Astrocyte (in vitro differentiated cells and primary cell): ENCODE measurements at regions not wholly inside any gene's neighbourhood (a gene's known extent, or its start where the extent isn't known, plus 50 kb on each side); places are given as distances from the start of the nearest gene placed in this dataset.

Experiments used
- DNase-seq: peaks from one replicate; pipeline ENCODE4 v3.0.0-alpha.2; 2010; ENCODE audit warnings: low read depth
- FAIRE-seq: peaks from 2 replicates; lab custom pipeline; 2011; peaks lifted over from hg19 to GRCh38; lab: Jason Lieb, UNC
- H2AFZ ChIP-seq: 2 replicates; pipeline ENCODE4 v1.6.0; 2012; ENCODE audit warnings: low read depth, low read length, inconsistent platforms
- H3K27ac ChIP-seq: 2 replicates; pipeline ENCODE4 v1.5.1; 2011; ENCODE audit warnings: low read depth, low read length, inconsistent platforms
- H3K27me3 ChIP-seq: 2 replicates; pipeline ENCODE4 v1.6.0; 2011; ENCODE audit warnings: low read length, inconsistent platforms; ENCODE audit not compliant: insufficient read depth
- H3K36me3 ChIP-seq: 2 replicates; pipeline ENCODE4 v1.5.1; 2011; ENCODE audit warnings: low read length, inconsistent platforms; ENCODE audit not compliant: insufficient read depth
- H3K4me1 ChIP-seq: 2 replicates; pipeline ENCODE4 v1.5.1; 2011; ENCODE audit warnings: low read length, inconsistent platforms; ENCODE audit not compliant: insufficient read depth
- H3K4me2 ChIP-seq: 2 replicates; pipeline ENCODE4 v1.6.0; 2012; ENCODE audit warnings: low read length, inconsistent platforms
- H3K4me3 ChIP-seq: 2 replicates; pipeline ENCODE4 v1.5.1; 2011; ENCODE audit warnings: low read depth, mild to moderate bottlenecking, low read length, inconsistent platforms; ENCODE audit not compliant: insufficient read depth
- H3K79me2 ChIP-seq: 2 replicates; pipeline ENCODE4 v1.6.0; 2012; ENCODE audit warnings: mild to moderate bottlenecking, low read length, inconsistent platforms; ENCODE audit not compliant: insufficient read depth
- H3K9ac ChIP-seq: 2 replicates; pipeline ENCODE4 v1.6.0; 2012; ENCODE audit warnings: mild to moderate bottlenecking, low read length, inconsistent platforms
- H3K9me3 ChIP-seq: 2 replicates; pipeline ENCODE4 v1.5.1; 2012; ENCODE audit warnings: low read depth, mild to moderate bottlenecking, low read length, inconsistent platforms; ENCODE audit not compliant: insufficient read depth
- H4K20me1 ChIP-seq: 2 replicates; pipeline ENCODE4 v1.6.0; 2012; ENCODE audit warnings: low read length, inconsistent platforms; ENCODE audit not compliant: insufficient read depth
- H3K27ac Mint-ChIP-seq: one replicate; pipeline ENCODE4 v1.8.0; 2021; ENCODE audit warnings: mild to moderate bottlenecking, mixed read lengths; ENCODE audit not compliant: unreplicated experiment
- H3K27me3 Mint-ChIP-seq: one replicate; pipeline ENCODE4 v1.8.0; 2021; ENCODE audit warnings: low read depth, mixed read lengths; ENCODE audit not compliant: unreplicated experiment
- H3K36me3 Mint-ChIP-seq: one replicate; pipeline ENCODE4 v1.8.0; 2021; ENCODE audit warnings: low read depth, mixed read lengths; ENCODE audit not compliant: unreplicated experiment
- H3K4me1 Mint-ChIP-seq: one replicate; pipeline ENCODE4 v1.8.0; 2021; ENCODE audit warnings: low read depth, mixed read lengths; ENCODE audit not compliant: unreplicated experiment
- H3K4me3 Mint-ChIP-seq: one replicate; pipeline ENCODE4 v1.8.0; 2021; ENCODE audit warnings: mild to moderate bottlenecking, moderate library complexity, mixed read lengths; ENCODE audit not compliant: unreplicated experiment
- H3K9me3 Mint-ChIP-seq: one replicate; pipeline ENCODE4 v1.8.0; 2021; ENCODE audit warnings: mild to moderate bottlenecking, mixed read lengths; ENCODE audit not compliant: unreplicated experiment
- EZH2 ChIP-seq: IDR thresholded peaks from 2 replicates; pipeline ENCODE4 v1.6.1; 2012; ENCODE audit warnings: mild to moderate bottlenecking, low read length, inconsistent platforms; ENCODE audit not compliant: insufficient read depth
- TF ChIP-seq, protein P1 (sequence below): IDR thresholded peaks from 2 replicates; pipeline ENCODE4 v1.5.1; 2011; ENCODE audit warnings: low read depth, mild to moderate bottlenecking, inconsistent platforms, low read length, moderate library complexity; ENCODE audit not compliant: insufficient read depth

DNA sequence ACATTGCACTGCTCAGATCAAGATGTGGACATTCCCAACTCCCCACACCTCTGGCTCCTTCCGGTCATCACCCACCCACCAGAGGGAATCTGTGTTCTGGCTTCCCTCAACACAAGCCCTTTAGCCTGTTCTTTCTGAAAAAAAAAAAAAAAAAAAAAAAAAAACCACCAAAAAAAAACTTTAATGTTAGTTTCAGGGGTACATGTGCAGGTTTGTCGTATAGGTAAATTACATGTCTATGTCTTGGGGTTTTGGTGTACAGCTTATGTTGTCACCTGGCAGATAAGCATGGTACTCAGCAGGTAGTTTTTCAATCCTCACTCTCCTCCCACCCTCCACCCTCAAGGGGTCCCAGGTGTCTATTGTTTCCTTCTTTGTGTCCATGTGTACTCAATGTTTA lies 135.8 kb upstream of the FOXA2 start:
- no peak overlapping the region for H3K9ac ChIP-seq
- Mint-ChIP-seq H3K9me3 (no peaks in the 10 kb centered on the region), H3K27me3 (peaks cover 3% of the 10 kb centered on the region), H3K4me3 (no peak overlapping the region), H3K27ac (no peak overlapping the region), H3K4me1 (peaks cover 23% of the 10 kb centered on the region), H3K36me3 (no peaks in the 10 kb centered on the region)
- no peaks in the 10 kb centered on the region for H3K79me2 ChIP-seq
- no peak overlapping the region for H3K4me3 ChIP-seq
- no peaks in the 10 kb centered on the region for H3K27me3 ChIP-seq
- H4K20me1 ChIP-seq = no peaks in the 10 kb centered on the region
- FAIRE-seq (no peak), DNase-seq (no peak)
- peaks cover 6% of the 10 kb centered on the region for H3K4me1 ChIP-seq
- no peak overlapping the region for H3K4me2 ChIP-seq
- H3K36me3 ChIP-seq = no peaks in the 10 kb centered on the region
- no peak for TF ChIP-seq EZH2
- TF ChIP-seq, protein P1, sequence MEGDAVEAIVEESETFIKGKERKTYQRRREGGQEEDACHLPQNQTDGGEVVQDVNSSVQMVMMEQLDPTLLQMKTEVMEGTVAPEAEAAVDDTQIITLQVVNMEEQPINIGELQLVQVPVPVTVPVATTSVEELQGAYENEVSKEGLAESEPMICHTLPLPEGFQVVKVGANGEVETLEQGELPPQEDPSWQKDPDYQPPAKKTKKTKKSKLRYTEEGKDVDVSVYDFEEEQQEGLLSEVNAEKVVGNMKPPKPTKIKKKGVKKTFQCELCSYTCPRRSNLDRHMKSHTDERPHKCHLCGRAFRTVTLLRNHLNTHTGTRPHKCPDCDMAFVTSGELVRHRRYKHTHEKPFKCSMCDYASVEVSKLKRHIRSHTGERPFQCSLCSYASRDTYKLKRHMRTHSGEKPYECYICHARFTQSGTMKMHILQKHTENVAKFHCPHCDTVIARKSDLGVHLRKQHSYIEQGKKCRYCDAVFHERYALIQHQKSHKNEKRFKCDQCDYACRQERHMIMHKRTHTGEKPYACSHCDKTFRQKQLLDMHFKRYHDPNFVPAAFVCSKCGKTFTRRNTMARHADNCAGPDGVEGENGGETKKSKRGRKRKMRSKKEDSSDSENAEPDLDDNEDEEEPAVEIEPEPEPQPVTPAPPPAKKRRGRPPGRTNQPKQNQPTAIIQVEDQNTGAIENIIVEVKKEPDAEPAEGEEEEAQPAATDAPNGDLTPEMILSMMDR = no peak
- no peak overlapping the region for H2AFZ ChIP-seq
- H3K9me3 ChIP-seq = no peaks in the 10 kb centered on the region
- no peak overlapping the region for H3K27ac ChIP-seq

DNA sequence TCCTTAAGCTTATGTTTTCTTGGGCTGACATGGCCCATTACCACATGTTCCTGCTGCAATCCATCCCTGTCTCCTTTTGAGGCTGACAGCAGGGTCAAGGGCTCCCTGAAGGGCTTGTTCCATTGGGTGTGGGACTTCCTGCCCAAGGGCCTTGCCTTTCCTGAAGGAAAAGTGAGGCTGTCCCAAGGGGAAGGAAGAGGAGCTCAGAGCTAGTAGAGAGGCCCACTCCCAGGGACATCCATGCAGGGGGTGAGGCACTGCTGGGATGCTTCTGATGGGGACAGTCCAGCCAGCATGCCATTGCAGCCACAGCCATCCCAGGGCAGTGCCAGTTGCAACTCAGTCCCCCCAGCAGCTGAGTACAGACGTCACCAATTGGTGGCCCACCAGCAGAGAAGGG lies 138.4 kb upstream of the FOXA2 start:
- Histone ChIP-seq H4K20me1 (no peaks in the 10 kb centered on the region), H3K4me1 (no peaks in the 10 kb centered on the region), H3K9ac (no peak overlapping the region), H2AFZ (no peak overlapping the region), H3K27me3 (no peaks in the 10 kb centered on the region), H3K9me3 (no peaks in the 10 kb centered on the region), H3K36me3 (no peaks in the 10 kb centered on the region), H3K27ac (no peak overlapping the region), H3K4me3 (no peak overlapping the region), H3K4me2 (no peak overlapping the region), H3K79me2 (no peaks in the 10 kb centered on the region)
- FAIRE-seq = no peak
- Mint-ChIP-seq H3K4me3 (peak overlapping the region; percentile 50), H3K4me1 (peaks cover 9% of the 10 kb centered on the region), H3K27me3 (peaks cover 3% of the 10 kb centered on the region), H3K36me3 (no peaks in the 10 kb centered on the region), H3K9me3 (peaks cover 2% of the 10 kb centered on the region), H3K27ac (no peak overlapping the region)
- TF ChIP-seq EZH2 = no peak
- TF ChIP-seq, protein P1 = no peak
- DNase-seq = no peak

DNA sequence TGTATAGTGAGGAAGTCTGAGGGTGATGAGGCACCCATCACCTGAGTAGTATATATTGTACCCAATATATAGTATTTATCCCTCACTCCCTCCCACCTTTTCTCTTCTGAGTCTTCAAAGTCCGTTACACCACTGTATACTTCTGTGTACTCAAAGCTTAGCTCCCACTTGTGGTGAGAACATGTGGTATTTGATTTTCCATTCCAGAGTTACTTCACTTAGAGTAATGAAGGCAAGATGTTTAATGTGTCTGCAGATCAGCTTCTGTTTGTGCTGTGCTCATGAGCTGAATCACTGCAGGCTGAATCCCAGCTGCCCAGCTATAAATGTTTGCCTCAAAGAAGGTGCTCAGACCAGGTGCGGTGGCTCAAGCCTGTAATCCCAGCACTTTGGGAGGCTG lies 139.3 kb upstream of the FOXA2 start:
- Histone ChIP-seq H3K79me2 (no peaks in the 10 kb centered on the region), H3K9ac (no peak overlapping the region), H2AFZ (no peak overlapping the region), H3K9me3 (no peaks in the 10 kb centered on the region), H3K4me3 (no peak overlapping the region), H4K20me1 (no peaks in the 10 kb centered on the region), H3K4me1 (no peaks in the 10 kb centered on the region), H3K4me2 (no peak overlapping the region), H3K36me3 (no peaks in the 10 kb centered on the region), H3K27ac (no peak overlapping the region), H3K27me3 (no peaks in the 10 kb centered on the region)
- no peak for FAIRE-seq
- H3K36me3 Mint-ChIP-seq = no peaks in the 10 kb centered on the region
- H3K4me3 Mint-ChIP-seq = no peak overlapping the region
- TF ChIP-seq, protein P1 = no peak
- no peak for TF ChIP-seq EZH2
- H3K27ac Mint-ChIP-seq = no peak overlapping the region
- H3K27me3 Mint-ChIP-seq = peaks cover 3% of the 10 kb centered on the region
- peaks cover 2% of the 10 kb centered on the region for H3K9me3 Mint-ChIP-seq
- DNase-seq = no peak
- H3K4me1 Mint-ChIP-seq = peaks cover 10% of the 10 kb centered on the region
